GM23338 (cell line): ENCODE measurements at regions not wholly inside any gene's neighbourhood (a gene's known extent, or its start where the extent isn't known, plus 50 kb on each side); places are given as distances from the start of the nearest gene placed in this dataset.

Source experiments
- ATAC-seq: fragments of 200-7000 bp; cut with Tn5 transposase; 3 replicates; pipeline ENCODE4 v1.9.1; 2020
- DNase-seq: peaks from one replicate; pipeline ENCODE4 v3.0.0-alpha.2; 2015; ENCODE audit warnings: low spot score
- H2AFZ ChIP-seq: fragments of 200-600 bp; sonication (generic); 2 replicates; pipeline ENCODE4 v1.8.0; 2016; ENCODE audit warnings: antibody characterized with exemption, mild to moderate bottlenecking, moderate library complexity
- H3F3A ChIP-seq: fragments of 200-600 bp; sonication (generic); replicated peaks from 2 replicates; pipeline ENCODE4 v1.8.0; 2017; ENCODE audit warnings: antibody characterized with exemption, mixed run types, low read depth
- H3K27ac ChIP-seq: fragments of 200-600 bp; sonication (generic); 2 replicates; pipeline ENCODE4 v1.6.1; 2016; ENCODE audit warnings: low read depth
- H3K27me3 ChIP-seq: fragments of 200-600 bp; sonication (generic); 2 replicates; pipeline ENCODE4 v1.8.0; 2016; ENCODE audit warnings: mild to moderate bottlenecking, mixed run types, moderate library complexity; ENCODE audit not compliant: insufficient read depth
- H3K36me3 ChIP-seq: fragments of 200-600 bp; sonication (generic); 2 replicates; pipeline ENCODE4 v1.8.0; 2016; ENCODE audit warnings: mild to moderate bottlenecking; ENCODE audit not compliant: insufficient read depth
- H3K4me1 ChIP-seq: fragments of 200-600 bp; sonication (generic); 2 replicates; pipeline ENCODE4 v1.8.0; 2016; ENCODE audit warnings: mild to moderate bottlenecking, moderate library complexity; ENCODE audit not compliant: insufficient read depth
- H3K4me2 ChIP-seq: fragments of 200-600 bp; sonication (generic); 2 replicates; pipeline ENCODE4 v1.7.1; 2017; ENCODE audit warnings: mixed run types
- H3K4me3 ChIP-seq: fragments of 200-600 bp; sonication (generic); 2 replicates; pipeline ENCODE4 v1.6.1; 2016; ENCODE audit warnings: mixed run types
- H3K79me2 ChIP-seq: fragments of 200-600 bp; sonication (generic); replicated peaks from 2 replicates; pipeline ENCODE4 v1.8.0; 2017; ENCODE audit warnings: mild to moderate bottlenecking; ENCODE audit not compliant: insufficient read depth
- H3K9me2 ChIP-seq: fragments of 200-600 bp; sonication (generic); 2 replicates; pipeline ENCODE4 v1.8.0; 2017; ENCODE audit not compliant: insufficient read depth
- H4K20me1 ChIP-seq: fragments of 200-600 bp; sonication (generic); replicated peaks from 2 replicates; pipeline ENCODE4 v1.8.0; 2017; ENCODE audit warnings: mild to moderate bottlenecking; ENCODE audit not compliant: insufficient read depth
- H3K27ac Mint-ChIP-seq: 2 replicates; pipeline ENCODE4 v1.8.0; 2020; ENCODE audit warnings: inconsistent platforms, mild to moderate bottlenecking, moderate library complexity, mixed read lengths
- H3K27me3 Mint-ChIP-seq: 3 replicates; pipeline ENCODE4 v1.8.0; 2022; ENCODE audit warnings: low read depth, mild to moderate bottlenecking, moderate library complexity, mixed read lengths, inconsistent platforms; ENCODE audit not compliant: insufficient read depth, poor library complexity
- H3K36me3 Mint-ChIP-seq: 3 replicates; pipeline ENCODE4 v1.8.0; 2021; ENCODE audit warnings: low read depth, mild to moderate bottlenecking, inconsistent platforms, moderate library complexity, mixed read lengths
- H3K4me1 Mint-ChIP-seq: 3 replicates; pipeline ENCODE4 v1.8.0; 2020; ENCODE audit warnings: mild to moderate bottlenecking, inconsistent platforms, mixed read lengths
- H3K4me3 Mint-ChIP-seq: 3 replicates; pipeline ENCODE4 v1.8.0; 2021; ENCODE audit warnings: moderate library complexity, mild to moderate bottlenecking, inconsistent platforms, mixed read lengths
- H3K9me3 Mint-ChIP-seq: 3 replicates; pipeline ENCODE4 v1.8.0; 2020; ENCODE audit warnings: moderate library complexity, mild to moderate bottlenecking, inconsistent platforms, mixed read lengths
- CREB1 ChIP-seq: fragments of 250-450 bp; sonication (Bioruptor Pico); IDR thresholded peaks from 2 replicates; pipeline ENCODE4 v1.5.0; 2020; ENCODE audit warnings: low read depth, mild to moderate bottlenecking, moderate library complexity
- CTCF ChIP-seq, 2 experiments: fragments of 200-600 bp in 1 of 2; sonication (generic) in 1 of 2; conservative IDR thresholded peaks; 2 replicates each; pipeline versions ENCODE4 v1.5.1 to v1.6.1; 2016 to 2017; ENCODE audit warnings: antibody characterized with exemption in 2 of 2, low read depth in 2 of 2, mild to moderate bottlenecking in 2 of 2, moderate library complexity in 1 of 2
- ETS1 ChIP-seq: IDR thresholded peaks from 2 replicates; pipeline ENCODE4 v1.6.1; 2016; ENCODE audit warnings: antibody characterized with exemption
- EZH2 ChIP-seq: fragments of 200-600 bp; sonication (generic); IDR thresholded peaks from one replicate; pipeline ENCODE4 v1.8.0; 2017; ENCODE audit warnings: antibody characterized with exemption, mild to moderate bottlenecking, low read depth; ENCODE audit not compliant: unreplicated experiment
- EZH2phosphoT487 ChIP-seq: fragments of 200-600 bp; sonication (generic); IDR thresholded peaks from one replicate; pipeline ENCODE4 v1.8.1; 2018; ENCODE audit warnings: antibody characterized with exemption; ENCODE audit not compliant: unreplicated experiment
- JUNB ChIP-seq: IDR thresholded peaks from one replicate; pipeline ENCODE4 v1.6.1; 2016; ENCODE audit warnings: antibody characterized with exemption; ENCODE audit not compliant: unreplicated experiment
- NANOG ChIP-seq: IDR thresholded peaks from 2 replicates; pipeline ENCODE4 v1.6.1; 2016; ENCODE audit warnings: antibody characterized with exemption, borderline replicate concordance
- POLR2AphosphoS5 ChIP-seq: IDR thresholded peaks from 2 replicates; pipeline ENCODE4 v1.6.1; 2016; ENCODE audit warnings: antibody characterized with exemption, low read depth
- STAT1 ChIP-seq: IDR thresholded peaks from one replicate; pipeline ENCODE4 v1.6.1; 2016; ENCODE audit warnings: antibody characterized with exemption; ENCODE audit not compliant: unreplicated experiment
- ZNF114 ChIP-seq: fragments of 250-450 bp; sonication (Bioruptor Pico); IDR thresholded peaks from 2 replicates; pipeline ENCODE4 v1.5.0; 2020; ENCODE audit warnings: mild to moderate bottlenecking, moderate library complexity
- ZNF331 ChIP-seq: fragments of 250-450 bp; sonication (Bioruptor Pico); IDR thresholded peaks from 2 replicates; pipeline ENCODE4 v1.5.0; 2020; ENCODE audit warnings: low read depth, mild to moderate bottlenecking, moderate library complexity
- TF ChIP-seq, protein P1 (sequence below): fragments of 250-450 bp; sonication (Bioruptor Pico); IDR thresholded peaks from 2 replicates; pipeline ENCODE4 v1.5.0; 2020; ENCODE audit warnings: mild to moderate bottlenecking, moderate library complexity
- TF ChIP-seq, protein P2 (sequence below): IDR thresholded peaks from one replicate; pipeline ENCODE4 v1.6.1; 2018; ENCODE audit warnings: antibody characterized with exemption; ENCODE audit not compliant: unreplicated experiment

DNA sequence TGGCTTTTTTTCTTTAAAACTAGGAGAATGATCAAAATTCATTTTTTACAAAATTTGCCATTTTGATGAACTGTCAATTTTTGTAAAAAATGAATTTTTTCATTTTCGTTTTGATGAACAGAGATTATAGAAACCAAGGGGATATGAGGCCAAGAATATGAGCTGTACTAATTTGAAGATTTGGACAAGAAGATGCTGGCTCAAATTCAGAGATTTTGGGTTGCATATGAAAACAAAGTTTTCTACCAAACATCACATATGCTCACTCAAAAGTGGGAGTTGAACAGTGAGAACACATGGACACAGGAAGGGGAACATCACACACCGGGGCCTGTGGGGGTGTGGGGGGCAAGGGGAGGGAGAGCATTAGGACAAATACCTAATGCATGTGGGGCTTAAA lies 230.7 kb downstream of the SNAPC1 start:
- H3K27me3 ChIP-seq = no peaks in the 10 kb centered on the region
- no peak for ATAC-seq
- Mint-ChIP-seq H3K36me3 (no peaks in the 10 kb centered on the region), H3K4me1 (no peaks in the 10 kb centered on the region), H3K9me3 (no peaks in the 10 kb centered on the region), H3K27me3 (no peaks in the 10 kb centered on the region), H3K27ac (no peak overlapping the region), H3K4me3 (no peak overlapping the region)
- no peaks in the 10 kb centered on the region for H3K4me1 ChIP-seq
- H3K4me3 ChIP-seq = no peak overlapping the region
- H3K9me2 ChIP-seq = no peaks in the 10 kb centered on the region
- no peak overlapping the region for H2AFZ ChIP-seq
- H3F3A ChIP-seq = no peaks in the 10 kb centered on the region
- H3K4me2 ChIP-seq = no peak overlapping the region
- H3K36me3 ChIP-seq = no peaks in the 10 kb centered on the region
- no peak for DNase-seq
- H3K79me2 ChIP-seq = no peaks in the 10 kb centered on the region
- no peaks in the 10 kb centered on the region for H4K20me1 ChIP-seq
- no peak overlapping the region for H3K27ac ChIP-seq
- TF ChIP-seq ETS1 (no peak), EZH2phosphoT487 (no peak), ZNF114 (CRISPR knock-in tag) (no peak), CTCF (conservative IDR thresholded peaks at IDR 0.05; ENCODE audit: low read depth in 2 of 2) (no peak), NANOG (no peak), EZH2 (no peak), JUNB (no peak), POLR2AphosphoS5 (no peak), CREB1 (CRISPR knock-in tag) (no peak), ZNF331 (CRISPR knock-in tag) (no peak), STAT1 (no peak)
- TF ChIP-seq, protein P1, sequence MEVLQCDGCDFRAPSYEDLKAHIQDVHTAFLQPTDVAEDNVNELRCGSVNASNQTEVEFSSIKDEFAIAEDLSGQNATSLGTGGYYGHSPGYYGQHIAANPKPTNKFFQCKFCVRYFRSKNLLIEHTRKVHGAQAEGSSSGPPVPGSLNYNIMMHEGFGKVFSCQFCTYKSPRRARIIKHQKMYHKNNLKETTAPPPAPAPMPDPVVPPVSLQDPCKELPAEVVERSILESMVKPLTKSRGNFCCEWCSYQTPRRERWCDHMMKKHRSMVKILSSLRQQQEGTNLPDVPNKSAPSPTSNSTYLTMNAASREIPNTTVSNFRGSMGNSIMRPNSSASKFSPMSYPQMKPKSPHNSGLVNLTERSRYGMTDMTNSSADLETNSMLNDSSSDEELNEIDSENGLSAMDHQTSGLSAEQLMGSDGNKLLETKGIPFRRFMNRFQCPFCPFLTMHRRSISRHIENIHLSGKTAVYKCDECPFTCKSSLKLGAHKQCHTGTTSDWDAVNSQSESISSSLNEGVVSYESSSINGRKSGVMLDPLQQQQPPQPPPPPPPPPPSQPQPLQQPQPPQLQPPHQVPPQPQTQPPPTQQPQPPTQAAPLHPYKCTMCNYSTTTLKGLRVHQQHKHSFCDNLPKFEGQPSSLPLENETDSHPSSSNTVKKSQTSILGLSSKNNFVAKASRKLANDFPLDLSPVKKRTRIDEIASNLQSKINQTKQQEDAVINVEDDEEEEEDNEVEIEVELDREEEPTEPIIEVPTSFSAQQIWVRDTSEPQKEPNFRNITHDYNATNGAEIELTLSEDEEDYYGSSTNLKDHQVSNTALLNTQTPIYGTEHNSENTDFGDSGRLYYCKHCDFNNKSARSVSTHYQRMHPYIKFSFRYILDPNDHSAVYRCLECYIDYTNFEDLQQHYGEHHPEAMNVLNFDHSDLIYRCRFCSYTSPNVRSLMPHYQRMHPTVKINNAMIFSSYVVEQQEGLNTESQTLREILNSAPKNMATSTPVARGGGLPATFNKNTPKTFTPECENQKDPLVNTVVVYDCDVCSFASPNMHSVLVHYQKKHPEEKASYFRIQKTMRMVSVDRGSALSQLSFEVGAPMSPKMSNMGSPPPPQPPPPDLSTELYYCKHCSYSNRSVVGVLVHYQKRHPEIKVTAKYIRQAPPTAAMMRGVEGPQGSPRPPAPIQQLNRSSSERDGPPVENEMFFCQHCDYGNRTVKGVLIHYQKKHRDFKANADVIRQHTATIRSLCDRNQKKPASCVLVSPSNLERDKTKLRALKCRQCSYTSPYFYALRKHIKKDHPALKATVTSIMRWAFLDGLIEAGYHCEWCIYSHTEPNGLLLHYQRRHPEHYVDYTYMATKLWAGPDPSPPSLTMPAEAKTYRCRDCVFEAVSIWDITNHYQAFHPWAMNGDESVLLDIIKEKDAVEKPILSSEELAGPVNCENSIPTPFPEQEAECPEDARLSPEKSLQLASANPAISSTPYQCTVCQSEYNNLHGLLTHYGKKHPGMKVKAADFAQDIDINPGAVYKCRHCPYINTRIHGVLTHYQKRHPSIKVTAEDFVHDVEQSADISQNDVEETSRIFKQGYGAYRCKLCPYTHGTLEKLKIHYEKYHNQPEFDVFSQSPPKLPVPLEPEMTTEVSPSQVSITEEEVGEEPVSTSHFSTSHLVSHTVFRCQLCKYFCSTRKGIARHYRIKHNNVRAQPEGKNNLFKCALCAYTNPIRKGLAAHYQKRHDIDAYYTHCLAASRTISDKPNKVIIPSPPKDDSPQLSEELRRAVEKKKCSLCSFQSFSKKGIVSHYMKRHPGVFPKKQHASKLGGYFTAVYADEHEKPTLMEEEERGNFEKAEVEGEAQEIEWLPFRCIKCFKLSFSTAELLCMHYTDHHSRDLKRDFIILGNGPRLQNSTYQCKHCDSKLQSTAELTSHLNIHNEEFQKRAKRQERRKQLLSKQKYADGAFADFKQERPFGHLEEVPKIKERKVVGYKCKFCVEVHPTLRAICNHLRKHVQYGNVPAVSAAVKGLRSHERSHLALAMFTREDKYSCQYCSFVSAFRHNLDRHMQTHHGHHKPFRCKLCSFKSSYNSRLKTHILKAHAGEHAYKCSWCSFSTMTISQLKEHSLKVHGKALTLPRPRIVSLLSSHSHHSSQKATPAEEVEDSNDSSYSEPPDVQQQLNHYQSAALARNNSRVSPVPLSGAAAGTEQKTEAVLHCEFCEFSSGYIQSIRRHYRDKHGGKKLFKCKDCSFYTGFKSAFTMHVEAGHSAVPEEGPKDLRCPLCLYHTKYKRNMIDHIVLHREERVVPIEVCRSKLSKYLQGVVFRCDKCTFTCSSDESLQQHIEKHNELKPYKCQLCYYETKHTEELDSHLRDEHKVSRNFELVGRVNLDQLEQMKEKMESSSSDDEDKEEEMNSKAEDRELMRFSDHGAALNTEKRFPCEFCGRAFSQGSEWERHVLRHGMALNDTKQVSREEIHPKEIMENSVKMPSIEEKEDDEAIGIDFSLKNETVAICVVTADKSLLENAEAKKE = no peak
- TF ChIP-seq, protein P2, sequence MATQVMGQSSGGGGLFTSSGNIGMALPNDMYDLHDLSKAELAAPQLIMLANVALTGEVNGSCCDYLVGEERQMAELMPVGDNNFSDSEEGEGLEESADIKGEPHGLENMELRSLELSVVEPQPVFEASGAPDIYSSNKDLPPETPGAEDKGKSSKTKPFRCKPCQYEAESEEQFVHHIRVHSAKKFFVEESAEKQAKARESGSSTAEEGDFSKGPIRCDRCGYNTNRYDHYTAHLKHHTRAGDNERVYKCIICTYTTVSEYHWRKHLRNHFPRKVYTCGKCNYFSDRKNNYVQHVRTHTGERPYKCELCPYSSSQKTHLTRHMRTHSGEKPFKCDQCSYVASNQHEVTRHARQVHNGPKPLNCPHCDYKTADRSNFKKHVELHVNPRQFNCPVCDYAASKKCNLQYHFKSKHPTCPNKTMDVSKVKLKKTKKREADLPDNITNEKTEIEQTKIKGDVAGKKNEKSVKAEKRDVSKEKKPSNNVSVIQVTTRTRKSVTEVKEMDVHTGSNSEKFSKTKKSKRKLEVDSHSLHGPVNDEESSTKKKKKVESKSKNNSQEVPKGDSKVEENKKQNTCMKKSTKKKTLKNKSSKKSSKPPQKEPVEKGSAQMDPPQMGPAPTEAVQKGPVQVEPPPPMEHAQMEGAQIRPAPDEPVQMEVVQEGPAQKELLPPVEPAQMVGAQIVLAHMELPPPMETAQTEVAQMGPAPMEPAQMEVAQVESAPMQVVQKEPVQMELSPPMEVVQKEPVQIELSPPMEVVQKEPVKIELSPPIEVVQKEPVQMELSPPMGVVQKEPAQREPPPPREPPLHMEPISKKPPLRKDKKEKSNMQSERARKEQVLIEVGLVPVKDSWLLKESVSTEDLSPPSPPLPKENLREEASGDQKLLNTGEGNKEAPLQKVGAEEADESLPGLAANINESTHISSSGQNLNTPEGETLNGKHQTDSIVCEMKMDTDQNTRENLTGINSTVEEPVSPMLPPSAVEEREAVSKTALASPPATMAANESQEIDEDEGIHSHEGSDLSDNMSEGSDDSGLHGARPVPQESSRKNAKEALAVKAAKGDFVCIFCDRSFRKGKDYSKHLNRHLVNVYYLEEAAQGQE = no peak
